ENCODE measurements at regions not wholly inside any gene's neighbourhood (a gene's known extent, or its start where the extent isn't known, plus 50 kb on each side); places are given as distances from the start of the nearest gene placed in this dataset.

GRCh38 chr2:103165836-103166235, 404.0 kb downstream of the TMEM182 start:
- no peak for TF ChIP-seq CTCF (IDR thresholded peaks at IDR 0.05; ENCODE audit: insufficient read depth, low read depth, low read length)
- no peak for TF ChIP-seq EZH2 (IDR thresholded peaks at IDR 0.05; ENCODE audit: insufficient read depth, low read length)

Data from astrocyte (in vitro differentiated cells and primary cell).